ENCODE measurements at regions not wholly inside any gene's neighbourhood (a gene's known extent, or its start where the extent isn't known, plus 50 kb on each side); places are given as distances from the start of the nearest gene placed in this dataset.

DNA sequence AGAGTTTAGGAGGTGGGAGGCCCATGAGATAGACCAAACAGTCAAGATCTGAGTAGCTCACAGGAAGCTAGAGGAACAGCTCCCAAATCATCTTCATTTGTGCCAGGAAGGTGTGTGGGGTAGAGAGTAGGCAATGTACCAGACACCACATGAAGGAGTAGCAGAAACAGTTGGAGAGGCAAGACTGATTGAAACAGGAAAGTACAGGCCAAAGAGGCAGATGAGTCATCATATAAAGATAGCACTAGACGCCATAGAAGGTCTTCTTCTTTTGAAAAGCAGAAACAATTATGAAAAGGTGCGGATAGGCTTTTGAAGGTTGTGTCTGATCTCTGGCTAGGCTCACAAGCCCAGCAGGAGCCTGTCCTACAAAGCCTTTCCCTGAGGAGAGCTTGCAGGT, 62.7 kb upstream of the PALM2AKAP2 start (continued):
- no peak for TF ChIP-seq FOXA2 (IDR thresholded peaks at IDR 0.05)

DNA sequence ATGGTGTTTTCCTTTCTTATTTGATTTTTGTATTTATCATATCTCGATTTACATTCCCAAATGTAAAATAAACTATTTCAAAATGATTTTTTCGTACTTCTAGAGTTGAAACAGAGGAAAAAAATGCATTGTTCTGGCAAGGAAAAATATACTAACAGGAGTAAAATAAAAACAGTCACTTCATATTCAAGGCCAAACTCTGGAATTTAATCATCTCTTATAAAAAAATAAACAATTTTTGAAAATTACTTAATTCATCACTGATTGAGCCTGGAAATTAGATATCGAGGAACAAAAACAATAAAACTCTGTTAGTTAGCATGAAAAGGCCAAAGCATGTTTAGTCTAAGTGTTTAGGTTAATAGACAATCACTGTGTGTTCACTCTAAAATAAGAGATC, 61.1 kb upstream of the PALM2AKAP2 start:
- Histone ChIP-seq H3K9ac (ENCODE audit: low read depth in 1 of 2, low read length in 2 of 2) (no peak overlapping the region), H3K4me3 (ENCODE audit: low read depth in 1 of 3, low read length in 3 of 3) (no peak overlapping the region)
- no peak for TF ChIP-seq MAX (IDR thresholded peaks at IDR 0.05)
- no peak for TF ChIP-seq TAF1 (conservative IDR thresholded peaks at IDR 0.05)
- TF ChIP-seq RAD21 (IDR thresholded peaks at IDR 0.05), result no peak
- TF ChIP-seq FOXA2 (IDR thresholded peaks at IDR 0.05), result no peak
- no peak for TF ChIP-seq REST (IDR thresholded peaks at IDR 0.05)
- no peak for TF ChIP-seq CTCF (IDR thresholded peaks at IDR 0.05; ENCODE audit: low read depth, low read length, missing input control)
- TF ChIP-seq ATF3 (IDR thresholded peaks at IDR 0.05), result no peak
- TF ChIP-seq HNF4G (IDR thresholded peaks at IDR 0.05), result no peak
- TF ChIP-seq SP1 (IDR thresholded peaks at IDR 0.05), result no peak
- no peak for TF ChIP-seq JUND (IDR thresholded peaks at IDR 0.05)
- no peak for TF ChIP-seq ZBTB33 (IDR thresholded peaks at IDR 0.05)
- no peak for TF ChIP-seq FOXA1 (IDR thresholded peaks at IDR 0.05)
- no peak for TF ChIP-seq YY1 (IDR thresholded peaks at IDR 0.05)
- TF ChIP-seq EGR1 (IDR thresholded peaks at IDR 0.05; ENCODE audit: low read depth in 2 of 2), result no peak
- no peak for TF ChIP-seq GABPA (IDR thresholded peaks at IDR 0.05 in 1 of 2, conservative IDR thresholded peaks at IDR 0.05 in 1 of 2)
- TF ChIP-seq RXRA (IDR thresholded peaks at IDR 0.05), result no peak
- TF ChIP-seq HNF4A (conservative IDR thresholded peaks at IDR 0.05), result no peak

More for the DNA sequence above, 61.1 kb upstream of the PALM2AKAP2 start:
- H3K36me3 ChIP-seq (ENCODE audit: control insufficient read depth in 4 of 4, insufficient read depth in 3 of 4, low read depth in 1 of 4, low read length in 3 of 4), result no peaks in the 10 kb centered on the region
- H3K27ac ChIP-seq (ENCODE audit: low read depth in 1 of 2, low read length in 2 of 2), result no peak overlapping the region
- H3K9me3 ChIP-seq (ENCODE audit: control insufficient read depth in 4 of 4, low read length in 3 of 4), result no peaks in the 10 kb centered on the region
- no peaks in the 10 kb centered on the region for H3K4me1 ChIP-seq (ENCODE audit: control insufficient read depth in 4 of 4, insufficient read depth in 4 of 4, low read length in 3 of 4)
- no peaks in the 10 kb centered on the region for H3K27me3 ChIP-seq (ENCODE audit: control insufficient read depth in 4 of 4, insufficient read depth in 4 of 4, low read length in 3 of 4)
- 86% methylated on average over 3 of the region's 3 CpGs for WGBS
- no peak for DNase-seq (ENCODE audit: low spot score)

Data from liver (tissue), 8 donors.